ENCODE measurements at regions not wholly inside any gene's neighbourhood (a gene's known extent, or its start where the extent isn't known, plus 50 kb on each side); places are given as distances from the start of the nearest gene placed in this dataset.
A peak's percentile ranks its signal among the peaks of the same experiment; 100 is the strongest.

GRCh38 chr2:199019898-199020507 lies 437.7 kb downstream of the SATB2 start:
- DNase-seq = peak; percentile 21 to 55

- no peak for DNase-seq
These were observed 438.9 kb downstream of the SATB2 start for GRCh38 chr2:199018826-199019225.

DNA sequence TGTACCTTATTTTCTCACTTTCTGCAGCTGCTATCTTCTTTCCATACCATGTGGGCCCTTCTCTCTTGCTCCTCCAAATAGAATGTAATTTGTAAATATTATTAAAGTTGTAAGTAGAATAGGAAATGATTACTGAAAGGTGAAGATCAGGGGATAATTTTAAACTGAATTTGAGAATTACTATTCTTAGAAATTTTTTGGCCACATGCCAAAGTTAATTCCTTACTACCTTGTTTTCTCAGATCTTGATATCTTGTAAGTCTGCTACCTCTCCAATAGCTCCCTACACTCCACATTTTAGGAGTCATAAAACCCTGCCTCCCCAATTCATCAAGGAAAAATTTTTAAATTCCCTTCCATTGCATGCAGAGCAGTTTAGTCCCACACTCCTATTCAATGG lies 442.7 kb downstream of the SATB2 start:
- no peak for DNase-seq

DNA sequence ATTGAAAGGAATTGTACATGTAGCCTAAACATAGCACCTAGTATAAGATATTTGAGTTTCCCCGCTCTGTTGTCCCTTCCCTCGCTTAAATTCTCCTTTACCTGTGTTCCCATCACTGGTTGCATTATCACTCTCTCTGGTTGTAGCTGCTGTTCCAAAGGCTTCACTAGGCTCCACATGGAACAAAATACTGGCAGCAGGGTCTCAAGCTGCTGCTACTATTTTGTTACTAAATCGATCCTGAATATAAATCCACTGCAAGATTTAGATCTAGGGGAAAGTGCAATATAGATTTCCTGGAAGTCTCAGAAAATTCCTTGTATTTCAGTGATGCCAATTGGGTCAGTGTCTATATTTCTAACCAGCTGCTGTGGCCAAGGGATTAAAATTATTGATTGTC lies 443.5 kb downstream of the SATB2 start:
- DNase-seq = no peak

- no peak for DNase-seq
These were observed 445.8 kb downstream of the SATB2 start for GRCh38 chr2:199011908-199012307.

DNA sequence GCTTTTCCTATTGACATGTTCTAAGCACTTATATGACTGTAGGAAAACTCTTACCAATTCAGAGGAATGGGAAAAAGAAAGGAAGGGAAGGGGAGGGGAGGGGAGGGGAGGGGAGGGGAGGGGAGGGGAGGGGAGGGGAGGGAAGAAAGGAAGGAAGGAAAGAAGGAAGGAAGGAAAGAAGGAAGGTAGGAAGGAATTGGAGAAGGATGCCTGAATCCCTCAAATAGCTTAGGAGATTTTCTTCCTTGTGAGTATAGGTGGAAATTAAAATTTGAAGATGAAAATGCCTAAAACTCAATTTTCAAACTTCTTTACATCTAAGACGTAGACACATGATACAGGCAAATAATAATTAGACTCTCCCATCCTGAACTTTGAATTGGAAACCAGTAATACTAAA lies 463.1 kb downstream of the SATB2 start:
- DNase-seq = no peak

GRCh38 chr2:198991431-198991830 lies 466.3 kb downstream of the SATB2 start:
- DNase-seq = no peak

DNA sequence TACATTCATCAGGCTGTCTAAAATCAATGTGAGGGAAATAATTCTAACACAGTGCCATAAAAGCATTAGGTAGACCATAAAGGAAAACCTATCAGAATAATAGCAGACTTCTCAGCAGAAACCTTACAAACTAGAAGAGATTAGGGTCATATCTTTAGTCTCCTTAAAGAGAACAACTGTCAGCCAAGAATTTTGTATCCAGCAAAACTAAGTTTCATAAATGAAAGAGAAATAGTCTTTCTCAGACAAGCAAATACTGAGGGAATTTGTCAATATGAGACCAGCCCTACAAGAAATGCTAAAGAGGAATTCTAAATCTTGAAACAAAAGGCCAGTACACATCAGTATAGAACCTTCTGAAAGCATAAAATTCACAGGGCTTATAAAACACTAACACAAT lies 482.0 kb downstream of the SATB2 start:
- DNase-seq = no peak

DNA sequence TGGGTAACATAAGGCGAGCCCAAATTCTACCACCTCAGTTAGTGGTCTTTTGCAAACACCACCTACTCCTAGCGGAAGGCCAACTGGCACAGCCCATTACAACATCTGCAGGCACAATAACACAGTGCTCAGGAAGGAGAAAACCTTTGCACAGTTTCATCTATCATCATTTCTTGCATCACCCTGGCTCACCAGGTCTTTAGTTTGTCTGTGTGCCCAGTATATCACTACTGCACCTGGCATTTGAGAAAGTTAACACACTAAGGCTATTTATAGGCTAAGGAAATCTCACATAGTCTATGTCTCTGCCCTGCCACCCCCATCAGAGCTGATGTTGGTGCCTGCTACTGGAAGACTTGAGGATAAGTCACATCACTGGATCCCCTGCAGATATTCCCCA lies 484.0 kb downstream of the SATB2 start:
- no peak for DNase-seq

- no peak for DNase-seq
These were observed 484.6 kb downstream of the SATB2 start for GRCh38 chr2:198973181-198973580.

GRCh38 chr2:198968545-198968944 lies 489.2 kb downstream of the SATB2 start:
- no peak for DNase-seq

DNA sequence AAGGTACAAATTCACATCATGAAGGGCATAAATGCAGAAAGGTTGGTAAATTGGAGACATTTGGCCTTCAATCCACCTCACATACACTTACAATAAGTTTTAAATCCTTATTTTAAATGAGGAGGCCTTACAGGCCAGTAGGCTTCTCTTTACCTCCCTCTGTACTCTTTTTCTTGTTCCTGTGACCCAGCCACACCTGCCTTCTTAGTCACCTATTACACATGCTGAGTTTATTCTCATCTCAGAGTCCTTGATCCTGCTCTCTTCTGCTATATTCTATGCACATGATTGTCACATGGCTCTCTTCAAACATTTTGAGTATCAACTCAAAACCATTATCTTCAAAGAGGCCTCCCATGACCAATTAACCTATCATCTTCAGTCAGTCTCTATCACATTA lies 491.5 kb downstream of the SATB2 start:
- no peak for DNase-seq

DNA sequence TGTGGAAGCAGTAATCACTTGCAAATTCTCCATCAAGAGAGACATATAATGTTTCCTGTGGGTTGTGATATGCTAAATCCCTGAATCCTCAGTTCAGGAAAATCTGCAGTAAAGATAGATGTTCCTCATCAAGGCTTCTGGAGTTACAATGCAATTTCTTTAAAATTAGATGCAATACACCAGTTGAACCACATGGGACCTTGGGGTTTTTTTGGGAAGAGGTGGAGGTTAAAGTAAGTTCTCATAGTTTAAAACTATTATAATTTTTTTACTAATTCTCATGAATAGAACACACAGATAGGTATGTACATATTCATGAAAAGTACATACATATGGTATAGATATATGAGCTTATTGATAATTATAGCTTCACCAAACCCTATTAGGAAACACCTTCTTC lies 496.2 kb downstream of the SATB2 start:
- DNase-seq = no peak

DNA sequence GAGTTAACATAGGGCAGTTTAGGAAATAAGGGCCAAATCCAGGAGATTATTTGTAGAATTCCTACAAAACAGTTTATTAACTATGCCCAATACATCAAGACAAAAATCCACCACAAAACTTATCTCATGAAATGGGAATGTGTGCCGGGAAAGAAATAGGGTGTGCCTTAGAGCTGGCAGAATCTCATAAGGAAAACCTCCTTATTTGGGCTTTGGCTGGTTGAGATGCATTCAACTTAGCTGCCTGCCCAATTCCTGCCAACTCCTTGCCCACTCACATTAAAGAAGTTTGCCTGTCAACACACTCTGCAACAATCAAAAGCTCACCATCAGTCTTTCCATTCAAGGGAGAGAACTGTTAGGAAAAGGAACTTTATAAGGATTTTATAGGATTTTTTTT lies 500.6 kb downstream of the SATB2 start:
- no peak for DNase-seq

- DNase-seq = no peak
These were observed 504.4 kb downstream of the SATB2 start for GRCh38 chr2:198953328-198953727.

DNA sequence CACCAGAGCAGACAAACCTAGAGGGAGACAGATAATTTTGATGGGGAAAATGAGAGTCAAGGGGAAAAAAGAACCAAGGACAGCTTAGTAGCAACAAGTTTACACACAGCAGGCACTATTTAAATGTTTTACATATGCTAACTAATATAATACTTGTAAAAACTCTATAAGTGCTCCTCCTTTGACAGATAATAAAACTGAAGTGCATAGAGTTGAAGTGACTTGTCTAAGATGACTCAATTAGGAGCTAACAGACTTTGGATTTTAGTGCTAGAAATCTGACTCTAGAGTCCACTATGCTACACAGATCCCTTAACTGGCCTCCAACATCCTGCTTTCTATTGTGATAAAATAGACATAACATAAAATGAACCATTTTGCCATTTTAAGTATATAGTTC lies 506.9 kb downstream of the SATB2 start:
- DNase-seq = no peak

- no peak for DNase-seq
These were observed 512.2 kb downstream of the SATB2 start for GRCh38 chr2:198945496-198945895.

DNA sequence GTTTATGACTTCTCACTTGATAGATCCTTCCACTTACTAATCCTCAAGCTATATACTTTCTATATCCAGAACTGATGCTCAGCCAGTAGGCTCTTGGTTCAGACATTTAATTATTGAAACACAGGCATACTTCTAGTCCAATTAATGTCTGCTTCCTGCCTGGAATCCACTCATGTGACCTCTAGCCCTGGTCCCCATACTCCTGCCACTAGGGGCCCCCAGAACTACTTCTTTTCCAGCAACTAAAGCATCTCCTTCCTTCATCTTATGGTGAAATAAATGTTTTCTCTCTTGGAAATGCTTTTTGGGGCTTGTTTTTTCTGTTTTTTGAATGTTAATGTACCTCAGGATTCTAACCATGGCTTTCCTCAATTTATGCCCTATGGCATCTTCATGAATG lies 527.6 kb downstream of the SATB2 start:
- no peak for DNase-seq

DNA sequence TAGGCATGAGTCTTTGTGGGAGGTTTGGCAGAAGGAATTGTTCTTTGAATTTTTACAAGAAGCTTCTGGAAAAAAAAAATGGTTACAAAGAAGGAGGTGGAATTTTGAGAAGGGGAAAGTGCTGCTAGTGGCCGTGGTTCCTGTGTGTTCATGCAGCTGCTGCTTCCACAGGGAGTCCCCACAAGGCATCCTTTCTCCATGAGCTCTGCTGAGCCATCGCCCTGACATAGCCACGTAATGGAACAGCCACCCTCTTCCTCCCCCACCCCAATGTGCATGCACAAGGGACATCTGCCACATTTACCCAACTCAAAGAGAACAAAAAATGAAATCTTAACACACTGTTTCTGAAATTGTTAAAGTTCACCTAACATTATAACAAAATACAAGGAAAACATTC lies 529.7 kb downstream of the SATB2 start:
- no peak for DNase-seq

GRCh38 chr2:198917926-198918720 lies 539.6 kb downstream of the SATB2 start:
- peak in 1 of 2 experiments; percentile 13 for DNase-seq

- no peak for DNase-seq
These were observed 540.5 kb downstream of the SATB2 start for GRCh38 chr2:198917275-198917674.

GRCh38 chr2:198916548-198917080 lies 541.1 kb downstream of the SATB2 start:
- DNase-seq = peak; percentile 95 to 98

DNA sequence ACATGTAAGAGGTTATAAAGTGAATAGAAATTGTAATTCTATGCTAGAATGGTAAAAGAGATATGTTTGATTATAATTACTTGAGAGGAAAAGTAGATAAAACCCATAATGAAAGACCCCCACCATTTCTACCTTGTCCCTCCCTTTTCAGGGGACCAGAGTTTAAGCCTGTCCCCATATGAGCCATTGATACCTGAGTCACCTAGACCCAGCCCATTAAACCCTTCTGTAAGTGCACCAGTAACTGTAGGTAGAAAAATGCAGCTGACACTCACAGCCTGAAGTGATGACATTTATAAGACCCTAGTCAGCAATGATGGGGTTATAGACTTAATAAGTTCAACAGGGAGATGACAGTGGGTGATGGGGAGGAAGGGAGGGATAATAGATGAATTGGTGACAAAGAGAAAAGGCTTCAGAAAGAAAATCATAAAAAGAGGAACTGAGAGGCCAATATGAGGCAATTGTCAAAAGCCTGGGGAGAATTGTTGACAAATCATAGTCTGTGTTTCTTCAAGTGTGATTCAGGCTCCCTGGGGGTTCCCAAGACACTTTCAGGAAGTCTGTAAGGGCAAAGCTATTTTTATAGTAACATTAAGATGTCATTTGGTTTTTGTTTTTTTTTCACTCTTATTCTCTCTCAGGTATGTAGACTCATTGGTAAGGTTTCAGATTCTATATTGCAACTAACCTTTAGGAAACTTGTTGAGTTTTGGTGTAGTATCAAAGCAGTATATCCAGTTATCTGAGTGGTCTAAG lies 544.2 kb downstream of the SATB2 start:
- no peak for DNase-seq

All from NCI-H524 (cell line).